PC-3 (cell line): ENCODE measurements at regions not wholly inside any gene's neighbourhood (a gene's known extent, or its start where the extent isn't known, plus 50 kb on each side); places are given as distances from the start of the nearest gene placed in this dataset.

Experiments used
- CTCF ChIP-seq: fragments of 300-600 bp; sonication (generic); conservative IDR thresholded peaks from 2 replicates; pipeline ENCODE4 v1.5.1; 2017; ENCODE audit warnings: antibody characterized with exemption, low read depth, mild to moderate bottlenecking, low read length
- EZH2 ChIP-seq: fragments of 300-600 bp; sonication (generic); IDR thresholded peaks from one replicate; pipeline ENCODE4 v1.6.1; 2017; ENCODE audit warnings: antibody characterized with exemption, mild to moderate bottlenecking, low read length; ENCODE audit not compliant: unreplicated experiment

- no peak for TF ChIP-seq CTCF
- no peak for TF ChIP-seq EZH2
These were observed 76.8 kb upstream of the MSTN start for GRCh38 chr2:190139371-190139770.
